ENCODE measurements at regions not wholly inside any gene's neighbourhood (a gene's known extent, or its start where the extent isn't known, plus 50 kb on each side); places are given as distances from the start of the nearest gene placed in this dataset.

DNA sequence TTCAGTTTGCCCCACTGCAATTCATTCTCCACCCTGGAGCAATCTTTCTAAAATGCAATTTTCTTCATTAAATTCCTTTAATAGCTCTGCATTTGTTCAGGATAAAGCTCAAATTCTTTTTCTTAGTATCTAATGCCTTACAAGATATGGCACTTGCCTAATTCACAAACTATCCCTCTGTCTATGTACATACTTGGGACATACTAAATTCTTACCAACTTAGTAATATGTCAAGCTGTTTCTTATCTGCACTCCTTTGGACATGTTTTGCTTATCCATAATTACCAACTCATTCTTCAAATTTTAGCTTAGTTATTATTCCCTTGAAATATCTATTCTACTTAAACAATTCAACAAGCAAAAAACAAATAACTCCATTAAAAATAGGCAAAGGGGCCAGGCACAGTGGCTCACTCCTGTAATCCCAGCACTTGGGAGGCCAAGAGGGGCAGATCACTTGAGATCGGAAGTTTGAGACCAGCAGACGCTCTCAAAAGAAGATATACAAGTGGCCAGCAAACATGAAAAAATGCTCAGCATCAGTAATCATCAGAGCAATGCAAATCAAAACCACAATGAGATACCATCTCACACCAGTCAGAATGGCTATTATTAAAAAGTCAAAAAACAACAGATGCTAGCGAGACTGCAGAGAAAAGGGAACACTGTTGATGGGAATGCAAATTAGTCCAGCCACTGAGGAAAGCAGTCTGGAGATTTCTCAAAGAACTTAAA is 96.9 kb downstream of the FAM76B start:
- DNase-seq (ENCODE audit: low read depth in 2 of 2, low spot score in 1 of 2), result no peak

DNA sequence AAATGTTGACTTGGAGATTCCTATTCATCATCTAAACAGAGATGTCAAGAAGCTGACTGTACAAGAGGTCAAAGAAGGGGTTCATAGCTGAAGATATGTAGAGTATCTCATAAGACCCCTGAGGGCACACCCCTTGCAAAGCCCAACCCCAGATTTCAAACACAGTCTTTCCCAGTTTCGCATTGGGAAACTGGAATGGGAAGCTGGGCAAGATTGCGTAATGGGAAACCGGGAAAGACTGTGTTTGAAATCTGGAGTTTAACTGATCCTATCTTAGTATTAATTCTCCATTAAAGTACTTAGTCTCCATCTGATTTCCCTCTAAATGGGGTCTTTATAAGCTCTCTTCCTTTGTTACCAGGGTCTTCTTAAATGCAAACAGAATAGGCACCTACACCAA is 99.5 kb downstream of the FAM76B start:
- no peak for DNase-seq (ENCODE audit: low read depth in 2 of 2, low spot score in 1 of 2)

GRCh38 chr11:95688501-95689222 is 100.9 kb downstream of the FAM76B start:
- DNase-seq (ENCODE audit: low read depth in 2 of 2, low spot score in 1 of 2), result no peak

DNA sequence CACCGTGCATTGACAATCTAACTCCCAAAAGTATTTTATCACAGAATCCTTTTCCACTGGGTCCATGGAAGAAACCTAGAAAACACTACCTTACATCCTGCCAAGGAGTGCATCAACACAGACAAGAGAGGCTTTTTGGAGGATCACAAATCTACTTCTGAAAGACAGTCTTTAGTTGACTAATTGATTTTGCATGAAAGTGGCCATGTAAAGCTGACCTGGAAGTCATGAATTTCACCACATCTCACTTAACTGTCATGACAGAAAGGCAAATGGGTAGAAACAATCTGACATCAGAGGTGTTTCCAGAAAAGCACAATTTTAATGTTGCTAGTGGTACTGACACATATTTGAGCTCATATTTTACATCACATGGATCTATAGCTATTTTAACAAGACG is 101.6 kb downstream of the FAM76B start:
- DNase-seq (ENCODE audit: low read depth in 2 of 2, low spot score in 1 of 2), result no peak

DNA sequence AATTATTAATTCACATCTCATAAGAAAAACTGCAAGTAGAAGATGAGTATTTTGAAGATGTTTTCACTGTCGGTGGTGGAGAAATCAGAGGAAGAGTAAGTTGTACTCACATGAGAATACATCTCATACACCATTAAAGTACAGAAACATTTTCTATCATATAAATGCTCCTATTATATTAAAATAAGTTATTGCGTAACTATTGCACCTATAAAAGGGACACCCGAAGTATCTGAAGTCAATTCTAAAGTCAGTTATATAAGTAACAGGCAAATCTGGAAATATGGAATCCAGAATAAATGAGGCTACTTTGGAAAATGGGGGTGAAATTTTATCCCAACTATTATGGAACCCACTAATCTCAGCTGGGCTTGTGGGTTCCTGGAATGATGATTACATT is 103.3 kb downstream of the FAM76B start:
- DNase-seq (ENCODE audit: low read depth in 2 of 2, low spot score in 1 of 2), result no peak

DNA sequence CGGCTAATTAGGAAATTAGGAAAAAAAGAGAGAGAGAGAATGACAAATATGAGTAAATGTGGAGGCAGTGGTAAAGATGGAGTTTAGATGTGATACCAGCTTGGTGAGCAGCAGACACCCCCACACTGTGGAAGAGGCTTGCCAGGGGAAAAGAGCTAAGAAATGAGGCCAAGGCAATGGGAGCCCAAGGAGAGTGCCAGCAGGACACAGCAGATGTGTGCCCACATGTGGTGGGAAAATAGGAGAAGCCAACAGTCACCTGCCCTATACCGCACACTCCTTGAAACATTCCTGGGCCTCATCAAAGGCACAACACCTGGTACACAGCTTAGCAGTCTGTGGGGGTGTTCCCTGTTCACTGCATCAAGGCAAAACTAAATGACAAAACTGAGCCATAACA is 104.9 kb downstream of the FAM76B start:
- no peak for DNase-seq (ENCODE audit: low read depth in 2 of 2, low spot score in 1 of 2)

DNA sequence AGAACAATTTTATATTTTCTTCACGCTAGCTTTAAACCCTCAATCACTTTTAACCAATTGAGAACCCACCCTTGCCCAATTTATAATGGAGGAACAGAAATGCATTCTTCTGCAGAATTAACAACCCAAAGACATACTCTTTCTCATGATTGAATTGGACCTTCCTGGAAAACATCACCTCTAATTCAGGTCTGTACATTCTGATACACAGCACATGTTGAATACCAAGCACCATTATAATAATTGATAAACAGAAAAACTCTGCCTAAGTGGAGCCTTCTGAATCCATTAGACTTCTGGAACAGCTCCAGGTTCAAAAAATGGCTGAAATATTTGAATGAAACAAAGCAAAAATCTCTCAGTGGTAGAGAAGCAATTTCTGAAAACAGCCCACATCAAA is 105.4 kb downstream of the FAM76B start:
- DNase-seq (ENCODE audit: low read depth in 2 of 2, low spot score in 1 of 2), result no peak

DNA sequence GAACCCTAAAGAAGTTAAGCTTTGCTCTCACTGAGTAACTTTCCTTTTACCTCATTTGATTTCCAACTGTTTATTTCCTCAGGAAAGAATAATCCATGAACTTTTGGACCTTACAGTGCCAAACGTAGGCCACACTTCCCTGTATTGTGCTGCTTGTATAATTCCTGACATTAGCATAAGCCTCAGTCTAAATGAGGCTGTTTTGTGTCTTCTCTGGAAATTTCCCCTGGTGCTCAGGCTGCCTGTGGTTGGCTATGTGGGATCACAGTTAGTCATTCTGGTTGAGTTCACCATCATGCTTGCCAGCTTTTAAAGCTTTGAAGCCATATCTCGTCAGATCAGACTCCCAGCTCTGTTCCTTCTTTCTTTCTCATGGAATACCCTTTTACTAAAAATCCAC is 107.0 kb downstream of the FAM76B start:
- no peak for DNase-seq (ENCODE audit: low read depth in 2 of 2, low spot score in 1 of 2)

DNA sequence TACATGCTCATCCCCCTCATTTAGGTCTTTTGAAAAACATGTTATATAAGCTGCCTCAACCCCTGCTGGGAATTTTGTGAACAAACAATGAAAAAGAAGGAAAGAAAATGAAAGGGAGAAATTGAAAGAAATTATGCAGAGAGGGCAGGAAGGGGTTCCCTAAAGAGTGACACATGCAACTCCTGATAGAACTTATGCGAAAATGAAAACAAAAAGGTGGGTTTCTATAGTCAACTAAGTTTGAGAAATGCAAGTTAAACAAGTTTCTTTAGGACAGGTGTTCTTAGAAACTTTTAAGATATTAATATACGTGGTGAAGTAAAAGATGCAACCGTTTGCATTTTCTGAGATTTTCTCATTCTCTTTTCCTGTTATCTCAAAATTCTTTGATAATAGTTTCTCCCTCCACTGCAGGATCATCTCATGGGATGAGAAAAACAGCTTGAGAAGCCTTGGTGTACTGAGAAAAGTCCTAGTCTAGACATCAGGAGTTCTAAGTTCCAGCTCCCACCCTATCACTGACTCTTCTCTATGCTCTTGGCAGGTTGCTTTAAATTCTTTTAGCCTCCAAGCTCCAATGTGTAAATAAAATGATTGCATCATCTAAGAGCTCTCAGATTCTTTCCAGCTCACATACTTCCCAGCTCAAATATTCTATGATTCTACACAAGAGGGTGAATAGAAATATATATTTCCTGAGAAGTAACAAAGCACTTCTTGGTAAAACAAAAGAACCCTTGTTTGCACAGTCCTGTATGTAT is 109.2 kb downstream of the FAM76B start:
- no peak for DNase-seq (ENCODE audit: low read depth in 2 of 2, low spot score in 1 of 2)

- DNase-seq (ENCODE audit: low read depth in 2 of 2, low spot score in 1 of 2), result no peak
Observed at GRCh38 chr11:95678988-95679387, 110.6 kb downstream of the FAM76B start.

DNA sequence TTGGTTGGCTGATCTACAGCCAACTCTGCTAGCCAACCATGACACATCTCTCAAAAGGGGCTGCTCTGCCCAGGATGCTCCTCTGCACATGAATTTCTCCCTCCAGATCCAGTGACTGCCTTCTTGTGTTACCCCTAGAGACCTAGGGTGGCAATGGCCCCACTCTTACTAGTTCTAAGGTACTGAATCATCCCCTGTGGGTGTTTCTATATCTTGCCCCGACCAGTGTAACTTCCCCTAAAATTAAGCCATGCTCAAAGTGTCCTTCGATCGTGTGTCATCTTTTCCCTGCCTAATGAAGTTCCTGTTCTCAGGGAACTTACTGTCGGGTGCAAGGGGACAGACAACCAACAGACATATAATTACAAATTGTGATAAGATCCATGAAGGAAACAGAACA is 113.3 kb downstream of the FAM76B start:
- no peak for DNase-seq (ENCODE audit: low read depth in 2 of 2, low spot score in 1 of 2)

- DNase-seq (ENCODE audit: low read depth in 2 of 2, low spot score in 1 of 2), result no peak
Observed at GRCh38 chr11:95675585-95675984, 114.0 kb downstream of the FAM76B start.

GRCh38 chr11:95674657-95675358 is 114.8 kb downstream of the FAM76B start:
- no peak for DNase-seq (ENCODE audit: low read depth in 2 of 2, low spot score in 1 of 2)

- DNase-seq (ENCODE audit: low read depth in 2 of 2, low spot score in 1 of 2), result no peak
Observed at GRCh38 chr11:95671768-95672167, 117.8 kb downstream of the FAM76B start.

GRCh38 chr11:95668131-95668530 is 121.5 kb downstream of the FAM76B start:
- DNase-seq (ENCODE audit: low read depth in 2 of 2, low spot score in 1 of 2), result no peak

GRCh38 chr11:95661162-95661561 is 128.4 kb downstream of the FAM76B start:
- DNase-seq (ENCODE audit: low read depth in 2 of 2, low spot score in 1 of 2), result no peak

- DNase-seq (ENCODE audit: low read depth in 2 of 2, low spot score in 1 of 2), result no peak
Observed at GRCh38 chr11:95660038-95660437, 129.5 kb downstream of the FAM76B start.

DNA sequence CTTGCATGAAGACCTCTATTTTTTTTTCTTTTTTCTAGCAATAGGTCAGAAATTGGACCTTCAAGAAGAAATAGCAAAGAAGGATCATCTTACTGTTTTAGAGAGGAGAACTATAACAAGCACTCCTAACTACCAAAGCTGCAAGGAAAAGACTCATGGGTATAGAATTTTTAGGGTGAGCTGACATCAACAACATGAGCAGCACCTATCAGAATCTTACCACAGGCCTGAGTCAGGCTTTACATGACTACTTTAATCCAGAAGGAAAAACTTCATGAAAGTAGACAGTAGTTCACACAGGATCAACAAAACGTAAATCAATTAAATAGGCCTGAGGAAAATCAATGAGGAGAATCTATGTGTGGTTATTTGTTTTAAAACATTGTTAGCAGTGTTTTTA is 130.5 kb downstream of the FAM76B start:
- no peak for DNase-seq (ENCODE audit: low read depth in 2 of 2, low spot score in 1 of 2)

- DNase-seq (ENCODE audit: low read depth in 2 of 2, low spot score in 1 of 2), result no peak
Observed at GRCh38 chr11:95655536-95655935, 134.0 kb downstream of the FAM76B start.

GRCh38 chr11:95653680-95654079 is 135.9 kb downstream of the FAM76B start:
- no peak for DNase-seq (ENCODE audit: low read depth in 2 of 2, low spot score in 1 of 2)

- DNase-seq (ENCODE audit: low read depth in 2 of 2, low spot score in 1 of 2), result no peak
Observed at GRCh38 chr11:95653099-95653498, 136.5 kb downstream of the FAM76B start.

Measured in stimulated activated CD8-positive, alpha-beta memory T cell treated with anti-CD3 and anti-CD28 coated beads, Interleukin-4, amount 100 ng/mL, for 1 hour (primary cell).